ENCODE measurements at regions not wholly inside any gene's neighbourhood (a gene's known extent, or its start where the extent isn't known, plus 50 kb on each side); places are given as distances from the start of the nearest gene placed in this dataset.

GRCh38 chr11:130801333-130802122 lies 114.8 kb downstream of the SNX19 start:
- H3K9me3 Mint-ChIP-seq (ENCODE audit: insufficient read depth), result peaks cover 3% of the 10 kb centered on the region
- no peak overlapping the region for H3K9ac ChIP-seq (ENCODE audit: low read length)
- ChIA-PET POLR2A (no interaction called here), CTCF (no interaction called here)
- no peaks in the 10 kb centered on the region for H3K4me1 ChIP-seq (ENCODE audit: control insufficient read depth in 2 of 2, insufficient read depth in 2 of 2, low read length in 2 of 2)
- 74% methylated on average over 2 of the region's 6 CpGs for WGBS (ENCODE audit: insufficient coverage)
- no peak for DNase-seq
- H3K9me3 ChIP-seq (ENCODE audit: control extremely low read depth in 1 of 3, control insufficient read depth in 2 of 3, insufficient read depth in 1 of 3, low read length in 2 of 3), result peaks cover 0 to 3% (median 0%) of the 10 kb centered on the region in 3 donors
- H3K36me3 ChIP-seq (replicated peaks in 1 of 2; ENCODE audit: control extremely low read depth in 1 of 2, control insufficient read depth in 1 of 2, extremely low read depth in 1 of 2, insufficient read depth in 2 of 2, low read length in 1 of 2), result no peaks in the 10 kb centered on the region
- intact Hi-C loops (cut with micrococcal nuclease), result no loop called here
- no peaks in the 10 kb centered on the region for H3K4me1 Mint-ChIP-seq
- no peak overlapping the region for H3K4me3 ChIP-seq (ENCODE audit: control extremely low read depth in 1 of 5, extremely low read depth in 1 of 5, insufficient read depth in 1 of 5, low read depth in 2 of 5, low read length in 4 of 5)
- TF ChIP-seq CTCF (IDR thresholded peaks at IDR 0.05) (no peak), EZH2 (IDR thresholded peaks at IDR 0.05; ENCODE audit: borderline replicate concordance, insufficient read depth, low read depth, low read length, poor library complexity, severe bottlenecking) (no peak)
- H3K27me3 Mint-ChIP-seq, result peaks cover 3% of the 10 kb centered on the region
- H3K27ac Mint-ChIP-seq, result no peak overlapping the region
- no peak overlapping the region for H3K27ac ChIP-seq (ENCODE audit: low read length in 2 of 2)
- no peaks in the 10 kb centered on the region for H4K20me1 ChIP-seq (ENCODE audit: control insufficient read depth, insufficient read depth, low read length, poor library complexity, severe bottlenecking)
- H3K4me2 ChIP-seq (replicated peaks; ENCODE audit: low read depth, low read length, poor library complexity, severe bottlenecking), result no peak overlapping the region
- no peak overlapping the region for H2AFZ ChIP-seq (ENCODE audit: insufficient read depth, low read depth, low read length, poor library complexity, severe bottlenecking)
- H3K79me2 ChIP-seq (ENCODE audit: control insufficient read depth, insufficient read depth, low read length), result no peaks in the 10 kb centered on the region
- ATAC-seq (ENCODE audit: low read depth), result no peak
- H3K27me3 ChIP-seq (replicated peaks in 1 of 4; ENCODE audit: control extremely low read depth in 1 of 4, control insufficient read depth in 3 of 4, insufficient read depth in 4 of 4, low read length in 3 of 4), result no peaks in the 10 kb centered on the region
- no peak overlapping the region for H3K4me3 Mint-ChIP-seq

- Mint-ChIP-seq H3K27me3 (peaks cover 3% of the 10 kb centered on the region), H3K27ac (no peak overlapping the region), H3K4me3 (no peak overlapping the region), H3K9me3 (ENCODE audit: insufficient read depth) (peaks cover 3% of the 10 kb centered on the region), H3K4me1 (no peaks in the 10 kb centered on the region)
- Histone ChIP-seq H3K4me1 (ENCODE audit: control insufficient read depth in 2 of 2, insufficient read depth in 2 of 2, low read length in 2 of 2) (no peaks in the 10 kb centered on the region), H3K36me3 (replicated peaks in 1 of 2; ENCODE audit: control extremely low read depth in 1 of 2, control insufficient read depth in 1 of 2, extremely low read depth in 1 of 2, insufficient read depth in 2 of 2, low read length in 1 of 2) (no peaks in the 10 kb centered on the region), H3K79me2 (ENCODE audit: control insufficient read depth, insufficient read depth, low read length) (no peaks in the 10 kb centered on the region), H3K9me3 (ENCODE audit: control extremely low read depth in 1 of 3, control insufficient read depth in 2 of 3, insufficient read depth in 1 of 3, low read length in 2 of 3) (peaks cover 0 to 3% (median 0%) of the 10 kb centered on the region in 3 donors), H3K9ac (ENCODE audit: low read length) (no peak overlapping the region), H4K20me1 (ENCODE audit: control insufficient read depth, insufficient read depth, low read length, poor library complexity, severe bottlenecking) (no peaks in the 10 kb centered on the region), H3K4me2 (replicated peaks; ENCODE audit: low read depth, low read length, poor library complexity, severe bottlenecking) (no peak overlapping the region), H3K27me3 (replicated peaks in 1 of 4; ENCODE audit: control extremely low read depth in 1 of 4, control insufficient read depth in 3 of 4, insufficient read depth in 4 of 4, low read length in 3 of 4) (no peaks in the 10 kb centered on the region), H2AFZ (ENCODE audit: insufficient read depth, low read depth, low read length, poor library complexity, severe bottlenecking) (no peak overlapping the region), H3K27ac (ENCODE audit: low read length in 2 of 2) (no peak overlapping the region), H3K4me3 (ENCODE audit: control extremely low read depth in 1 of 5, extremely low read depth in 1 of 5, insufficient read depth in 1 of 5, low read depth in 2 of 5, low read length in 4 of 5) (no peak overlapping the region)
- ATAC-seq (ENCODE audit: low read depth), result no peak
- intact Hi-C loops (cut with micrococcal nuclease), result no loop called here
- ChIA-PET POLR2A (no interaction called here), CTCF (no interaction called here)
- TF ChIP-seq EZH2 (IDR thresholded peaks at IDR 0.05; ENCODE audit: borderline replicate concordance, insufficient read depth, low read depth, low read length, poor library complexity, severe bottlenecking), result no peak
- TF ChIP-seq CTCF (IDR thresholded peaks at IDR 0.05), result no peak
- DNase-seq, result no peak
- WGBS (ENCODE audit: insufficient coverage), result 100% methylated on average over 2 of the region's 2 CpGs
These were observed 113.7 kb downstream of the SNX19 start for GRCh38 chr11:130802567-130802966.

Data from B cell (primary cell).